HEK293T (cell line): ENCODE measurements at regions not wholly inside any gene's neighbourhood (a gene's known extent, or its start where the extent isn't known, plus 50 kb on each side); places are given as distances from the start of the nearest gene placed in this dataset.

Source experiments
- CTCF ChIA-PET: fragments of 350-600 bp; formaldehyde crosslinking; extraction: SDS; loops from one replicate; lab custom pipeline; 2021; ENCODE audit warnings: antibody characterized with exemption, inconsistent platforms; lab: Yijun Ruan, JAX
- POLR2A ChIA-PET: fragments of 350-600 bp; formaldehyde crosslinking; extraction: SDS; loops from one replicate; lab custom pipeline; 2020; ENCODE audit warnings: antibody characterized with exemption, inconsistent platforms; lab: Yijun Ruan, JAX
- DNase-seq: peaks from one replicate; pipeline ENCODE4 v3.0.0; 2012; ENCODE audit warnings: mixed read lengths; ENCODE audit errors: extremely low spot score
- ARNT ChIP-seq: fragments of 450-650 bp; IDR thresholded peaks from 2 replicates; pipeline ENCODE4 v1.6.1; 2017; ENCODE audit warnings: mild to moderate bottlenecking
- BHLHE40 ChIP-seq: fragments of 450-650 bp; IDR thresholded peaks from 2 replicates; pipeline ENCODE4 v1.6.1; 2016; ENCODE audit warnings: mild to moderate bottlenecking, moderate library complexity, borderline replicate concordance
- CTBP1 ChIP-seq: fragments of 450-650 bp; IDR thresholded peaks from 2 replicates; pipeline ENCODE4 v1.6.1; 2016; ENCODE audit warnings: borderline replicate concordance
- ELF4 ChIP-seq: fragments of 450-650 bp; IDR thresholded peaks from 2 replicates; pipeline ENCODE4 v1.6.1; 2017; ENCODE audit warnings: antibody characterized with exemption
- FOXA1 ChIP-seq: fragments of 450-650 bp; IDR thresholded peaks from 2 replicates; pipeline ENCODE4 v1.6.1; 2016; ENCODE audit warnings: mild to moderate bottlenecking
- FOXK2 ChIP-seq: fragments of 450-650 bp; IDR thresholded peaks from 2 replicates; pipeline ENCODE4 v1.6.1; 2016; ENCODE audit warnings: mild to moderate bottlenecking
- FOXM1 ChIP-seq: fragments of 450-650 bp; IDR thresholded peaks from 2 replicates; pipeline ENCODE4 v1.6.1; 2017; ENCODE audit warnings: mild to moderate bottlenecking, borderline replicate concordance
- HDGF ChIP-seq: fragments of 450-650 bp; IDR thresholded peaks from 2 replicates; pipeline ENCODE4 v1.6.1; 2017; ENCODE audit warnings: antibody characterized with exemption, borderline replicate concordance
- L3MBTL2 ChIP-seq: fragments of 450-650 bp; conservative IDR thresholded peaks from 2 replicates; pipeline ENCODE4 v1.6.1; 2016; ENCODE audit warnings: mild to moderate bottlenecking
- LEF1 ChIP-seq: fragments of 450-650 bp; IDR thresholded peaks from 2 replicates; pipeline ENCODE4 v1.6.1; 2017; ENCODE audit warnings: mild to moderate bottlenecking, borderline replicate concordance
- NFRKB ChIP-seq: fragments of 450-650 bp; IDR thresholded peaks from 2 replicates; pipeline ENCODE4 v1.6.1; 2016; ENCODE audit warnings: mild to moderate bottlenecking, moderate library complexity
- SP1 ChIP-seq: fragments of 450-650 bp; IDR thresholded peaks from 2 replicates; pipeline ENCODE4 v1.6.1; 2017
- SUZ12 ChIP-seq: fragments of 450-650 bp; IDR thresholded peaks from 2 replicates; pipeline ENCODE4 v1.6.1; 2016; ENCODE audit warnings: mild to moderate bottlenecking
- TARDBP ChIP-seq: fragments of 450-650 bp; IDR thresholded peaks from 2 replicates; pipeline ENCODE4 v1.6.1; 2016
- ZNF384 ChIP-seq: fragments of 450-650 bp; IDR thresholded peaks from 2 replicates; pipeline ENCODE4 v1.6.1; 2016
- TF ChIP-seq, protein P1 (sequence below): fragments of 450-650 bp; IDR thresholded peaks from 2 replicates; pipeline ENCODE4 v1.6.1; 2016

- no peak for DNase-seq
- ChIA-PET POLR2A (interaction anchor here (1.3 kb wide), 1 partner anchor 14 kb away, joined by 3 read pairs; no protein-coding TSS in a partner anchor), CTCF (no interaction called here)
- TF ChIP-seq NFRKB (no peak), SUZ12 (no peak), TARDBP (no peak), HDGF (no peak), FOXM1 (no peak), BHLHE40 (no peak), L3MBTL2 (no peak), CTBP1 (no peak), ZNF384 (no peak), FOXK2 (no peak), ELF4 (no peak), ARNT (no peak), FOXA1 (no peak), SP1 (no peak), LEF1 (no peak)
- TF ChIP-seq, protein P1, sequence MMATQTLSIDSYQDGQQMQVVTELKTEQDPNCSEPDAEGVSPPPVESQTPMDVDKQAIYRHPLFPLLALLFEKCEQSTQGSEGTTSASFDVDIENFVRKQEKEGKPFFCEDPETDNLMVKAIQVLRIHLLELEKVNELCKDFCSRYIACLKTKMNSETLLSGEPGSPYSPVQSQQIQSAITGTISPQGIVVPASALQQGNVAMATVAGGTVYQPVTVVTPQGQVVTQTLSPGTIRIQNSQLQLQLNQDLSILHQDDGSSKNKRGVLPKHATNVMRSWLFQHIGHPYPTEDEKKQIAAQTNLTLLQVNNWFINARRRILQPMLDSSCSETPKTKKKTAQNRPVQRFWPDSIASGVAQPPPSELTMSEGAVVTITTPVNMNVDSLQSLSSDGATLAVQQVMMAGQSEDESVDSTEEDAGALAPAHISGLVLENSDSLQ: no peak
These were observed 130.8 kb upstream of the IRX3 start for GRCh38 chr16:54417384-54417783.

DNA sequence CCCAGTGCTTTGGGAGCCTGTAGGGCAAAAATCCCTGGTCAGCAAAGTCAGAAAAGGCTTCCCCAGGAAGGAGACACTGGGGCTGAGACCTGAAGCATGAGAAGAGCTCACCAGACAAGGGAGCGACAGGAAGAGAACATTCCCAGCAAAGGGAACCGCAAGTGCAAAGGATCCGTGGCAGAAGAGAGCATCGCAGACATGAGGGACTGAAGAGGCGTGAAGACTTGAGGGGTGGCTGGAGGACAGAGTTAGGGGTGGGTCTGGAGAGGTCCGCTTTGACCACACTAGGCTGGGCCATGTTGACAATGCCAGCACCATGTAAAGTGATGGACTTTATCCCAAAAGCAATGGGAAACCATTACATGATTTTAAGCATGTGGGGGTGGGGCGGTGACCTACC lies 128.1 kb upstream of the IRX3 start:
- DNase-seq: no peak
- POLR2A ChIA-PET: no interaction called here
- CTCF ChIA-PET: no interaction called here
- TF ChIP-seq, protein P1: no peak
- TF ChIP-seq NFRKB (no peak), ELF4 (no peak)

DNA sequence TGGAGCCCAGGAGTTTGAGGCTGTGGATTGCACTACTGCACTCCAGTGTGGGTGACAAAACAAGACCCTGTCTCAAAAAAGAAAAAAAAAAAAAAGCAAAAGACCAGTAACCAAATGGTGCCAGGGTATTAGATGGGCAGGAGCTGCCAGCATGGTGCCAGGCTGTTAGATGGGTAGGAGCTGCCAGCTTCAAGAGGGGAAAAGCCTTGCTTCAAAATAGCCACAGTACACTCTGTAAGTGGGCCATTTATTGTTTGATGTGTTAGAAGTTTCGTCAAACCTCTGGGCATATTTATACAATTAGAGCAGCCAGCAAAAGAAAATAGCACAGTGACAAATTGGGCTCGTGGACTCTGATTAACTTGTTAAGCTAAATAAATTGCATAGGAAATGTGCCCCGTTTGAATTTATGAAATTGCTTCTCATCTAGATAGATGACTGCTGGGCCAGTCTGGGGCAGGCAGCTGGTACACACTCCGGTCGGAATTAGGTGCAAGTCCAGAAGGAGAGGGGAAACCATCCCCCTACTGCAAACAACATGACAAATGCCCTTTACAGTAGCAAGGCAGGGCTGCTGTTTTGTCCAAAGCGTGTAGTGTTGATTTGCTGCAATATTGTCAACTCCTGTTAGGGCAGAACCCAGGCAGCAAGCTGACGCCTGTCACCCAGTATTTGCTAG lies 126.3 kb upstream of the IRX3 start:
- POLR2A ChIA-PET: no interaction called here
- TF ChIP-seq NFRKB (no peak), ZNF384 (no peak), CTBP1 (no peak), FOXA1 (no peak), TARDBP (no peak), ARNT (no peak), HDGF (no peak), FOXM1 (no peak), ELF4 (no peak), SP1 (no peak), SUZ12 (no peak), FOXK2 (no peak), LEF1 (no peak), L3MBTL2 (no peak), BHLHE40 (no peak)
- TF ChIP-seq, protein P1: no peak
- CTCF ChIA-PET: no interaction called here
- no peak for DNase-seq

GRCh38 chr16:54412037-54412436 lies 125.5 kb upstream of the IRX3 start:
- POLR2A ChIA-PET: no interaction called here
- CTCF ChIA-PET: no interaction called here
- no peak for DNase-seq
- no peak for TF ChIP-seq TARDBP

GRCh38 chr16:54411544-54411943 lies 125.0 kb upstream of the IRX3 start:
- DNase-seq: no peak
- ChIA-PET CTCF (no interaction called here), POLR2A (no interaction called here)
- TF ChIP-seq, protein P1: no peak
- TF ChIP-seq NFRKB (no peak), FOXA1 (no peak), ZNF384 (no peak), SP1 (no peak), TARDBP (no peak), FOXK2 (no peak), ELF4 (no peak), SUZ12 (no peak), FOXM1 (no peak), LEF1 (no peak), BHLHE40 (no peak), L3MBTL2 (no peak), CTBP1 (no peak)

DNA sequence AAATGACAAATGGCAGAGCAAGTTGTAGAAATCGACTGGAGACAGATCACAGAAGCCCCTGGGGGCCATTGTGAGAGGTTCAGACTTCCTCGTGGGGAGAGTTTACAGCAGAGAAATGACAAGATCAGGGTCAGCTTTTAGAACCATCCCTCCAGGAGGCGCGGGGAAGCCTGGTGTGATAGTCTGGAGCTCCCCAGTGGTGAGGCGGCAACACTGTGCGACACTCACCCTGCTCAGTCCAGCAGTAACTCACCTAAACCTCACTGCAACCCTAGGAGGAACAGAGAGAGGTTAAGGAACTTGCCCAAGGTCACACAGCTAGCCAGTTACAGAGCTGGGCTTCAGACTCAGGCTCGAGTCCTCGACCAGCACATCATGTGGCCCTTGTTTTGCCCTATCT lies 123.4 kb upstream of the IRX3 start:
- ChIA-PET POLR2A (no interaction called here), CTCF (no interaction called here)
- no peak for DNase-seq
- no peak for TF ChIP-seq NFRKB
- TF ChIP-seq SP1: no peak
- TF ChIP-seq ELF4: no peak
- TF ChIP-seq CTBP1: no peak
- no peak for TF ChIP-seq FOXA1
- no peak for TF ChIP-seq L3MBTL2
- no peak for TF ChIP-seq SUZ12
- no peak for TF ChIP-seq HDGF
- no peak for TF ChIP-seq FOXK2
